GM18519 (cell line): ENCODE measurements at regions not wholly inside any gene's neighbourhood (a gene's known extent, or its start where the extent isn't known, plus 50 kb on each side); places are given as distances from the start of the nearest gene placed in this dataset.

Experiments
- ATAC-seq: cut with Tn5 transposase; IDR thresholded peaks from one replicate; pipeline ENCODE4 v1.9.1; 2021; ENCODE audit warnings: mild to moderate bottlenecking, moderate library complexity; ENCODE audit not compliant: unreplicated experiment, low FRiP score

- ATAC-seq = no peak
These were observed 313.3 kb upstream of the NOCT start for GRCh38 chr4:138702190-138702824.

- ATAC-seq = no peak
These were observed 316.9 kb upstream of the NOCT start for GRCh38 chr4:138698641-138699040.

- ATAC-seq = no peak
These were observed 317.7 kb upstream of the NOCT start for GRCh38 chr4:138697851-138698250.

GRCh38 chr4:138696771-138697170, 318.8 kb upstream of the NOCT start:
- ATAC-seq = no peak

- ATAC-seq = no peak
These were observed 319.5 kb upstream of the NOCT start for GRCh38 chr4:138696058-138696457.

GRCh38 chr4:138693526-138693925, 322.1 kb upstream of the NOCT start:
- no peak for ATAC-seq

GRCh38 chr4:138692411-138692810, 323.2 kb upstream of the NOCT start:
- no peak for ATAC-seq

- no peak for ATAC-seq
These were observed 326.0 kb upstream of the NOCT start for GRCh38 chr4:138689593-138689992.

- ATAC-seq = no peak
These were observed 326.4 kb upstream of the NOCT start for GRCh38 chr4:138689187-138689586.

- ATAC-seq = no peak
These were observed 327.0 kb upstream of the NOCT start for GRCh38 chr4:138688408-138689085.

GRCh38 chr4:138686106-138686835, 329.3 kb upstream of the NOCT start:
- ATAC-seq = no peak

GRCh38 chr4:138685316-138685715, 330.3 kb upstream of the NOCT start:
- ATAC-seq = no peak

GRCh38 chr4:138680989-138681604, 334.5 kb upstream of the NOCT start:
- ATAC-seq = peak; percentile 86

GRCh38 chr4:138680256-138680655, 335.3 kb upstream of the NOCT start:
- no peak for ATAC-seq

- ATAC-seq = no peak
These were observed 336.4 kb upstream of the NOCT start for GRCh38 chr4:138678985-138679746.

GRCh38 chr4:138677748-138678147, 337.8 kb upstream of the NOCT start:
- no peak for ATAC-seq

- no peak for ATAC-seq
These were observed 338.4 kb upstream of the NOCT start for GRCh38 chr4:138677212-138677611.

- ATAC-seq = no peak
These were observed 339.9 kb upstream of the NOCT start for GRCh38 chr4:138675685-138676084.

- ATAC-seq = no peak
These were observed 341.4 kb upstream of the NOCT start for GRCh38 chr4:138674209-138674608.

GRCh38 chr4:138673053-138673452, 342.5 kb upstream of the NOCT start:
- ATAC-seq = no peak
